ENCODE measurements at regions not wholly inside any gene's neighbourhood (a gene's known extent, or its start where the extent isn't known, plus 50 kb on each side); places are given as distances from the start of the nearest gene placed in this dataset.

- TF ChIP-seq TSHZ2 (CRISPR knock-in tag; IDR thresholded peaks at IDR 0.05), result no peak
- no peak for TF ChIP-seq ISL1 (CRISPR knock-in tag; IDR thresholded peaks at IDR 0.05)
- TF ChIP-seq SNAI2 (CRISPR knock-in tag; IDR thresholded peaks at IDR 0.05), result no peak
- TF ChIP-seq TCF4 (CRISPR knock-in tag; IDR thresholded peaks at IDR 0.05; ENCODE audit: borderline replicate concordance), result no peak
- no peak for TF ChIP-seq PATZ1 (CRISPR knock-in tag; IDR thresholded peaks at IDR 0.05; ENCODE audit: borderline replicate concordance)
- no peak for TF ChIP-seq ZFP3 (CRISPR knock-in tag; IDR thresholded peaks at IDR 0.05)
- TF ChIP-seq BACH2 (CRISPR knock-in tag; IDR thresholded peaks at IDR 0.05; ENCODE audit: borderline replicate concordance), result no peak
- no peak for TF ChIP-seq CSDC2 (CRISPR knock-in tag; IDR thresholded peaks at IDR 0.05)
- TF ChIP-seq ZFP30 (CRISPR knock-in tag; IDR thresholded peaks at IDR 0.05), result no peak
- TF ChIP-seq TOX (CRISPR knock-in tag; IDR thresholded peaks at IDR 0.05; ENCODE audit: borderline replicate concordance), result no peak
- TF ChIP-seq PPARA (CRISPR knock-in tag; IDR thresholded peaks at IDR 0.05; ENCODE audit: borderline replicate concordance), result no peak
Measured at GRCh38 chr18:78496079-78496478, 483.5 kb upstream of the SALL3 start (continued).

GRCh38 chr18:78497641-78498040 is 482.0 kb upstream of the SALL3 start:
- no peak for ATAC-seq
- no peak for TF ChIP-seq TSHZ2 (CRISPR knock-in tag; IDR thresholded peaks at IDR 0.05)
- TF ChIP-seq CSDC2 (CRISPR knock-in tag; IDR thresholded peaks at IDR 0.05), result no peak
- TF ChIP-seq PPARA (CRISPR knock-in tag; IDR thresholded peaks at IDR 0.05; ENCODE audit: borderline replicate concordance), result no peak
- TF ChIP-seq ZNF8 (CRISPR knock-in tag; IDR thresholded peaks at IDR 0.05), result no peak
- TF ChIP-seq CREB5 (CRISPR knock-in tag; IDR thresholded peaks at IDR 0.05; ENCODE audit: low read depth), result no peak

- TF ChIP-seq ESRRG (CRISPR knock-in tag; IDR thresholded peaks at IDR 0.05), result no peak
- no peak for TF ChIP-seq CSRNP3 (CRISPR knock-in tag; IDR thresholded peaks at IDR 0.05)
- TF ChIP-seq POU6F1 (CRISPR knock-in tag; IDR thresholded peaks at IDR 0.05; ENCODE audit: borderline replicate concordance, low read depth), result no peak
- TF ChIP-seq ARNTL (CRISPR knock-in tag; IDR thresholded peaks at IDR 0.05; ENCODE audit: borderline replicate concordance, low read depth), result no peak
- TF ChIP-seq ZFP30 (CRISPR knock-in tag; IDR thresholded peaks at IDR 0.05), result no peak
- TF ChIP-seq TCF4 (CRISPR knock-in tag; IDR thresholded peaks at IDR 0.05; ENCODE audit: borderline replicate concordance), result no peak
- TF ChIP-seq ZNF565 (CRISPR knock-in tag; conservative IDR thresholded peaks at IDR 0.05; ENCODE audit: low read depth), result no peak
- no peak for TF ChIP-seq OSR1 (CRISPR knock-in tag; IDR thresholded peaks at IDR 0.05)
- no peak for TF ChIP-seq ZNF8 (CRISPR knock-in tag; IDR thresholded peaks at IDR 0.05)
- TF ChIP-seq CSDC2 (CRISPR knock-in tag; IDR thresholded peaks at IDR 0.05), result no peak
- TF ChIP-seq SNAI2 (CRISPR knock-in tag; IDR thresholded peaks at IDR 0.05), result no peak
- ATAC-seq, result no peak
Measured at GRCh38 chr18:78499586-78499985, 480.0 kb upstream of the SALL3 start.
